Lower lobe of right lung (tissue), 2 donors: ENCODE measurements at regions not wholly inside any gene's neighbourhood (a gene's known extent, or its start where the extent isn't known, plus 50 kb on each side); places are given as distances from the start of the nearest gene placed in this dataset.

Experiments used
- ATAC-seq, 2 donors: fragments of 200-7000 bp; cut with Tn5 transposase; one replicate each; pipeline ENCODE4 v1.9.1; 2020 to 2022; ENCODE audit warnings: mild to moderate bottlenecking in 2 of 2, moderate library complexity in 2 of 2
- DNase-seq: peaks from one replicate; pipeline ENCODE4 v3.0.0-alpha.2; 2020
- H3K27ac ChIP-seq: fragments of 200-600 bp; one replicate; pipeline ENCODE4 v1.8.0; 2022
- H3K27me3 ChIP-seq: fragments of 200-600 bp; one replicate; pipeline ENCODE4 v1.8.0; 2022; ENCODE audit warnings: low read depth
- H3K36me3 ChIP-seq: fragments of 200-600 bp; one replicate; pipeline ENCODE4 v1.8.0; 2022; ENCODE audit warnings: mild to moderate bottlenecking
- H3K4me1 ChIP-seq: fragments of 200-600 bp; one replicate; pipeline ENCODE4 v1.8.0; 2022
- H3K4me3 ChIP-seq: fragments of 200-600 bp; one replicate; pipeline ENCODE4 v1.8.0; 2022; ENCODE audit warnings: mild to moderate bottlenecking
- H3K9me3 ChIP-seq: fragments of 200-600 bp; one replicate; pipeline ENCODE4 v1.8.0; 2022
- intact Hi-C: fragments of 100-400 bp; cut with DNase I; formaldehyde crosslinking; loops from one replicate; pipeline ENCODE4 v1.11.0; 2022
- TF ChIP-seq, protein P1 (sequence below): fragments of 200-600 bp; IDR thresholded peaks from one replicate; pipeline ENCODE4 v1.8.0; 2022; ENCODE audit warnings: antibody characterized with exemption, mild to moderate bottlenecking
- donor health status: DM: no; HTN: yes; CAD: no; lungs with severe emphysema.

GRCh38 chr3:176090727-176091126 lies 1106.6 kb downstream of the TBL1XR1 start:
- H3K36me3 ChIP-seq = no peaks in the 10 kb centered on the region
- DNase-seq (no peak), ATAC-seq (no peak)
- H3K4me3 ChIP-seq = no peak overlapping the region
- H3K27me3 ChIP-seq = no peaks in the 10 kb centered on the region
- intact Hi-C loops = no loop called here
- H3K27ac ChIP-seq = no peak overlapping the region
- H3K9me3 ChIP-seq = peaks cover 3% of the 10 kb centered on the region
- H3K4me1 ChIP-seq = no peaks in the 10 kb centered on the region
- TF ChIP-seq, protein P1, sequence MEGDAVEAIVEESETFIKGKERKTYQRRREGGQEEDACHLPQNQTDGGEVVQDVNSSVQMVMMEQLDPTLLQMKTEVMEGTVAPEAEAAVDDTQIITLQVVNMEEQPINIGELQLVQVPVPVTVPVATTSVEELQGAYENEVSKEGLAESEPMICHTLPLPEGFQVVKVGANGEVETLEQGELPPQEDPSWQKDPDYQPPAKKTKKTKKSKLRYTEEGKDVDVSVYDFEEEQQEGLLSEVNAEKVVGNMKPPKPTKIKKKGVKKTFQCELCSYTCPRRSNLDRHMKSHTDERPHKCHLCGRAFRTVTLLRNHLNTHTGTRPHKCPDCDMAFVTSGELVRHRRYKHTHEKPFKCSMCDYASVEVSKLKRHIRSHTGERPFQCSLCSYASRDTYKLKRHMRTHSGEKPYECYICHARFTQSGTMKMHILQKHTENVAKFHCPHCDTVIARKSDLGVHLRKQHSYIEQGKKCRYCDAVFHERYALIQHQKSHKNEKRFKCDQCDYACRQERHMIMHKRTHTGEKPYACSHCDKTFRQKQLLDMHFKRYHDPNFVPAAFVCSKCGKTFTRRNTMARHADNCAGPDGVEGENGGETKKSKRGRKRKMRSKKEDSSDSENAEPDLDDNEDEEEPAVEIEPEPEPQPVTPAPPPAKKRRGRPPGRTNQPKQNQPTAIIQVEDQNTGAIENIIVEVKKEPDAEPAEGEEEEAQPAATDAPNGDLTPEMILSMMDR = no peak

DNA sequence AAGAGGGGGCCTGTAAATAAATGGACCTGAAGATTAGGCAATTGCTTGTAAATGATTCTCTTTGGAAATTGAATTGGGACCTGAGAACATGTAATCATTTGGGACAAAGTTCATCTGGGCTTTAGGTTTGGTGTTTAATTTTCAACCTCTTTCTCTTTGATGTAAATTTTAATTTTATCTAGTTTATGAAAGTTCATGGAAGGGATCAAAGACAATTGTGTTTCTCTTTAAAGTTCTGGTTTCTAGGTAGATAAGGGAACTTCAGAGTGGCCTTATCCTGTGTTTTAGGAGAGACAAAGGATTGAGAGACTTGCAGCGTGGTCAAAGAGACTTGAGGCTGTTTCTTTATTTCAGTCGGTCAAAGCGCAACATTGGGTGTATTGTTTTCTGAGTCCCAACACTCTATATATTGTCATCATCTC lies 1108.3 kb downstream of the TBL1XR1 start:
- no peaks in the 10 kb centered on the region for H3K4me1 ChIP-seq
- no peaks in the 10 kb centered on the region for H3K36me3 ChIP-seq
- H3K27ac ChIP-seq = no peak overlapping the region
- ATAC-seq (no peak), DNase-seq (no peak)
- TF ChIP-seq, protein P1 = no peak
- no peak overlapping the region for H3K4me3 ChIP-seq
- no peaks in the 10 kb centered on the region for H3K27me3 ChIP-seq
- intact Hi-C loops = no loop called here
- H3K9me3 ChIP-seq = peaks cover 3% of the 10 kb centered on the region

DNA sequence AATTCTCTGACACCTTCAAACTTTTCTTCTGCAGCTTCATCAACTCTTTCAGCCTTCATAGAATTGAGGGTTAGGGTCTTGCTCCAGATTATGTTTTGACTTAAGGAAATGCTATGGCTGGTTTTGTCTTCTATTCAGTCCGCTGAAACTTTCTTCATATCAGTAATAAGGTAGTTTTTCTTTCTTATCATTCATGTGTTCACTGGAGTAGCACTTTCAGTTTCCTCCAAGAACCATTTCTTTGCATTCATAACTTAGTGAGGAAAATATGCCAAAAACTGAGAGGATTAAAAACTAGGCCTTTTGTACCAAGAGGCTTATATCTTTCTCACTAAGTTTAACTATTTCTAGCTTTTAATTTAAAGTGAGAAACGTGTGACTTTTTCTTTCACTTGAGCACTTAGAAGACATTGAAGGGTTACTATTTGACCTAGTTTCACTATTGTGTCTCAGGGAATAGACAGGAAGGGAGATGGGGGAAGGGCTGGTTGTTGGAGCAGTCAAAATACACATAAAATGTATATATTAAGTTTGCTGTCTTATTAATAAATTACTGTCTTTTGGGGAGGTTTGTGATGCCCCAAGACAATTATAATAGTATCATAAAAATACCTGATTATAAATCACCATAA lies 1110.1 kb downstream of the TBL1XR1 start:
- H3K9me3 ChIP-seq = peaks cover 3% of the 10 kb centered on the region
- no peak for ATAC-seq
- no peak for DNase-seq
- H3K4me1 ChIP-seq = no peaks in the 10 kb centered on the region
- no peak overlapping the region for H3K4me3 ChIP-seq
- no peaks in the 10 kb centered on the region for H3K27me3 ChIP-seq
- intact Hi-C loops = no loop called here
- TF ChIP-seq, protein P1 = no peak
- H3K36me3 ChIP-seq = no peaks in the 10 kb centered on the region
- H3K27ac ChIP-seq = no peak overlapping the region

DNA sequence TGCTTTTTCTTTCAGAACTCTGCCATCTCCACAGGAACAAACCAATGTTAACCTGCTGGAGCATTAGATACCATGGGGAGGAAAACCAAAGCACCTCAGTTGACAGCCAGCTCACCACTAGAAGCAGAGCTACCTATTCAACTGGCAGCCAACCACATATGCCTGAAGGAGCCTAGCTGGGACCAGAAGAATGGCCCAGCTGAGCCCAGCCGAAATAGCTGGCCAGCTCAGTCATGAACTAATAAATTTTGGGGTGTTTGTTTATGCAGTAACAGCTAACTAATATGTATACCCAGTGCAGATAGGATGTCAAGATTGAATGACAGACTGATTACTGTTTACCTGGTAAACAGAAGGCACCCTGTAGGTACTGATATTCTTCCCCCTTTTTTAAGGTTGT lies 1117.5 kb downstream of the TBL1XR1 start:
- TF ChIP-seq, protein P1 = no peak
- no peak for ATAC-seq
- Histone ChIP-seq H3K27ac (no peak overlapping the region), H3K9me3 (no peaks in the 10 kb centered on the region), H3K27me3 (no peaks in the 10 kb centered on the region), H3K4me3 (no peak overlapping the region), H3K36me3 (no peaks in the 10 kb centered on the region), H3K4me1 (no peaks in the 10 kb centered on the region)
- intact Hi-C loops = no loop called here
- DNase-seq = no peak

- no peak overlapping the region for H3K4me3 ChIP-seq
- no peak for DNase-seq
- H3K4me1 ChIP-seq = no peaks in the 10 kb centered on the region
- H3K27me3 ChIP-seq = no peaks in the 10 kb centered on the region
- TF ChIP-seq, protein P1 = no peak
- intact Hi-C loops = no loop called here
- no peak overlapping the region for H3K27ac ChIP-seq
- H3K9me3 ChIP-seq = no peaks in the 10 kb centered on the region
- ATAC-seq = no peak
- H3K36me3 ChIP-seq = no peaks in the 10 kb centered on the region
Observed at GRCh38 chr3:176078906-176079305, 1118.4 kb downstream of the TBL1XR1 start.

GRCh38 chr3:176075491-176075890 lies 1121.8 kb downstream of the TBL1XR1 start:
- no peaks in the 10 kb centered on the region for H3K36me3 ChIP-seq
- H3K4me3 ChIP-seq = no peak overlapping the region
- intact Hi-C loops = no loop called here
- H3K27me3 ChIP-seq = no peaks in the 10 kb centered on the region
- no peaks in the 10 kb centered on the region for H3K9me3 ChIP-seq
- no peaks in the 10 kb centered on the region for H3K4me1 ChIP-seq
- DNase-seq = no peak
- no peak for ATAC-seq
- H3K27ac ChIP-seq = no peak overlapping the region
- TF ChIP-seq, protein P1 = no peak
